ENCODE measurements at regions not wholly inside any gene's neighbourhood (a gene's known extent, or its start where the extent isn't known, plus 50 kb on each side); places are given as distances from the start of the nearest gene placed in this dataset.
"Not testable (repeated sequence)": the region's sequence is repeated elsewhere in the genome, so short reads cannot be mapped to it uniquely, and the experiment has no call there.

- TF ChIP-seq, protein P1, sequence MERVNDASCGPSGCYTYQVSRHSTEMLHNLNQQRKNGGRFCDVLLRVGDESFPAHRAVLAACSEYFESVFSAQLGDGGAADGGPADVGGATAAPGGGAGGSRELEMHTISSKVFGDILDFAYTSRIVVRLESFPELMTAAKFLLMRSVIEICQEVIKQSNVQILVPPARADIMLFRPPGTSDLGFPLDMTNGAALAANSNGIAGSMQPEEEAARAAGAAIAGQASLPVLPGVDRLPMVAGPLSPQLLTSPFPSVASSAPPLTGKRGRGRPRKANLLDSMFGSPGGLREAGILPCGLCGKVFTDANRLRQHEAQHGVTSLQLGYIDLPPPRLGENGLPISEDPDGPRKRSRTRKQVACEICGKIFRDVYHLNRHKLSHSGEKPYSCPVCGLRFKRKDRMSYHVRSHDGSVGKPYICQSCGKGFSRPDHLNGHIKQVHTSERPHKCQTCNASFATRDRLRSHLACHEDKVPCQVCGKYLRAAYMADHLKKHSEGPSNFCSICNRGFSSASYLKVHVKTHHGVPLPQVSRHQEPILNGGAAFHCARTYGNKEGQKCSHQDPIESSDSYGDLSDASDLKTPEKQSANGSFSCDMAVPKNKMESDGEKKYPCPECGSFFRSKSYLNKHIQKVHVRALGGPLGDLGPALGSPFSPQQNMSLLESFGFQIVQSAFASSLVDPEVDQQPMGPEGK (CRISPR knock-in tag; IDR thresholded peaks at IDR 0.05; ENCODE audit: borderline replicate concordance): not testable (repeated sequence)
- TF ChIP-seq ESRRG (CRISPR knock-in tag; IDR thresholded peaks at IDR 0.05); ZFP3 (CRISPR knock-in tag; IDR thresholded peaks at IDR 0.05); RARB (CRISPR knock-in tag; IDR thresholded peaks at IDR 0.05); ZFP30 (CRISPR knock-in tag; IDR thresholded peaks at IDR 0.05); ARNTL (CRISPR knock-in tag; IDR thresholded peaks at IDR 0.05; ENCODE audit: borderline replicate concordance, low read depth); SNAI2 (CRISPR knock-in tag; IDR thresholded peaks at IDR 0.05); BACH2 (CRISPR knock-in tag; IDR thresholded peaks at IDR 0.05; ENCODE audit: borderline replicate concordance); TCF4 (CRISPR knock-in tag; IDR thresholded peaks at IDR 0.05; ENCODE audit: borderline replicate concordance); OSR1 (CRISPR knock-in tag; IDR thresholded peaks at IDR 0.05); ZNF70 (CRISPR knock-in tag; IDR thresholded peaks at IDR 0.05); ZC3H10 (CRISPR knock-in tag; IDR thresholded peaks at IDR 0.05); ISL1 (CRISPR knock-in tag; IDR thresholded peaks at IDR 0.05): not testable (repeated sequence)
These were observed 322.7 kb downstream of the PREX1 start for GRCh38 chr20:48505066-48505465.

Data from SK-N-SH treated with all-trans-retinoic acid at 6 μM for 48 hours (cell line).